NCI-H2107 treated with DMSO at 0.1 percent for 48 hours (cell line): ENCODE measurements at regions not wholly inside any gene's neighbourhood (a gene's known extent, or its start where the extent isn't known, plus 50 kb on each side); places are given as distances from the start of the nearest gene placed in this dataset.
"Not testable (repeated sequence)": the region's sequence is repeated elsewhere in the genome, so short reads cannot be mapped to it uniquely, and the experiment has no call there.

Experiments used
- DNase-seq: peaks from one replicate; lab custom pipeline; 2025; ENCODE audit not compliant: unreplicated experiment; lab: John Stamatoyannopoulos, UW

DNA sequence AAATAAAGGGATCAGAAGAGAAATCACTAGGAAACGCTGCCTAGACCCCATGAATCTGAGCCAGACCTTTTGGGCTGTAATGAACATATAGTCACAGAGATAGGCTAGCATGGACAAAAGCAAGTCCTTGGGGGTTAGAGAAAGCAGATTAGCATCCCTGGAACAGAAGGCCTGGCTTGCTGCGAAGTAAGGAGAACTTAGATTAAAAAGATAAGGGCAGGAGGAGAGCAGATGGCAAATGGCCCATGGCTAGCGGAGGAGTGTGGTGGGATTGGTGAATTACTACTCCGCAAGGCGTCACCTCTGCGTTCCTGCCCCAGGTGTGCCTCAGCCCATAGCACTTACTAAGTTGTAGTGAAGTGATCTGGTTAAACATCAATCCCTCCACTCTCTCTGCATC, 92.3 kb upstream of the ZNF438 start:
- no peak for DNase-seq

DNA sequence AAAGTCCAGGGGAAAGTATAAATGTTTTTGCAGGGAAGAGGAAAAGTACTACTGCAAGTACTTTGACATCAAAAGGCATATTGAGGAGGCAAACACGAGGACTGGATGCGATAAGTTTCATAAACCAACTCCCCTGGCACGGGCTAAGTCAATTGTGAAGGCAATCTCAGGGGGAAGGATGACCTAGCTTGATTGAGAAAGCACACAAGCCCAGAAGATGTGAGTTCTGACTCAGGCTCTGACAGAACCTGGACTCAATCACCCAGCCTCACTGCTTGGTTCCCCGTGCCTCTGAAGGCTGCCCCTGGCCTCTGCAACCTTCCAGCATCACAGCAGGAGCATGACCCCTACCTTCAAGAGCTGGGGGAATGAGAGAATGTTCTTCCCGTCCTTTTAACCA, 93.2 kb upstream of the ZNF438 start:
- DNase-seq, result no peak

DNA sequence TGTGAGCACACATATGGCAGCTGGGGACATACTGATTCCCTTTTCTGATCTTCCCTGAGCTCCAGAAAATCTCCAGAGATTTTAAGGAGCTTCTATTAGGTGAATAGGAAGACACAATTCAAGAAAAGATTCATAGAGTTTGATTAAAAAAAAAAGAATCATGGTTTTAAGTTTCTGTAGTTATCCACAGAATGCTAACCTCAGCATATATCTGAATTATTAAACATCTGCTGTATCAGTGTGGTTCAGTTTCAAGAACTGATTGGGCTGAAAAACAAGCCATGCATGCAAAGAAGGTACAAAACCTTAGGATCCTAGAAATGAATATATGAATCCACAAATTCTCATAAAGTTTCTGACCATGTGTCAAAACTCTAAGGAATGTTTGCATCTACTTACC, 94.1 kb upstream of the ZNF438 start:
- DNase-seq, result no peak

DNA sequence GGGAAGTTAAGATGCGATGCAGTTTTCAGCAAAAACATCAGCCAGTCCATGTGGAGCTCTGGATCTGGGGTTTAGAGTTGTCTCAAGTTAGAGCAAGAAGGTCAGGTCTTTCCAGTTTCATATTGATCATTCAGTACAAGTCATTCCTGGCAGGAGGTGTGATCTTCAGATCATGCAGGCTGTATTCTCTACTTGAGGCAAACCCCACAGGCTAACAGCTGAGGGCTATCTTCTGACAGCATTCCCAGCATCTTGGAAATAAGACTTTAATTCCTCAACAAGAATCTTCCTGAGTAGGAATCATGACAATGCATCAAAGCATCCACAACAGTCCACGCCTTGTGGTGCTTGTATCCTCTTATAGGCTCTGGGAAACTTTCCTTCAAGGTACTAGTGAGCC, 94.9 kb upstream of the ZNF438 start:
- no peak for DNase-seq

DNA sequence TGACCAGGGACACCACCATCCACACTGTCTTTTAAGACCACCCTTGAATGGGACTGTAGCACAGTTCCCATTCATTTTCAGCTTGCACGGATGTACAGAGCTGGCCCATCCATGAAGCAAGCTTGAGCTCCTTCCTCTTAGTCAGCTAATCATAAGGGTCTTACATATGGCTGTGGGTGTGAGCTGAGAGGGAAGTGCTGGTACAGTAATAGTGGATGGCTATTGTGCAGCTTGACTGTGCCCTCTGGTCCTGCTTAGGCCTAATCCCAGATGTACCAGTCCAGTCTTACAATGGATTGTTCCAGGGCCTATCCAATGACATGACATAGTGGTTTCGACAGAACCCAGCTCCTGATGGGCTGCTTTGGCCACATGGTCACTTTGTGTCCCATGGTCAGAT, 96.9 kb upstream of the ZNF438 start:
- DNase-seq, result no peak

DNA sequence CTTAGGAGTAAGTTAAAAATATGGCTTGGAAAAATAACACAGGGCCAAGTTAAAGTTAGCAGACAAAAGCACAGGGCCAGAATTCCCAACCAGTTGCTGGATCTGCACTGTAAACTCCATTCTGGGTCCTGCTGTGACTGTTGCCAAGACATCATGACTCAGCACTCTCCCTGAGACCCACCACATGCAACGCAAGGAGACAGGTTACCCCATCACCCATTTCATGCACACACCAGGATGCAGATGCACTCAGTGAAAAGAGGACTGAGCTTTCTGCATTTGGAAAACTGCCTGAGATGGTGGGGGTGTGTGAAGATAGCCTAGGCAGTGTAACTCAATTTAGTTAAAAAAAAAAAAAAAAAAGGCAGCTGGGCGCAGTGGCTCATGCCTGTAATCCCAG, 97.6 kb upstream of the ZNF438 start:
- no peak for DNase-seq

DNA sequence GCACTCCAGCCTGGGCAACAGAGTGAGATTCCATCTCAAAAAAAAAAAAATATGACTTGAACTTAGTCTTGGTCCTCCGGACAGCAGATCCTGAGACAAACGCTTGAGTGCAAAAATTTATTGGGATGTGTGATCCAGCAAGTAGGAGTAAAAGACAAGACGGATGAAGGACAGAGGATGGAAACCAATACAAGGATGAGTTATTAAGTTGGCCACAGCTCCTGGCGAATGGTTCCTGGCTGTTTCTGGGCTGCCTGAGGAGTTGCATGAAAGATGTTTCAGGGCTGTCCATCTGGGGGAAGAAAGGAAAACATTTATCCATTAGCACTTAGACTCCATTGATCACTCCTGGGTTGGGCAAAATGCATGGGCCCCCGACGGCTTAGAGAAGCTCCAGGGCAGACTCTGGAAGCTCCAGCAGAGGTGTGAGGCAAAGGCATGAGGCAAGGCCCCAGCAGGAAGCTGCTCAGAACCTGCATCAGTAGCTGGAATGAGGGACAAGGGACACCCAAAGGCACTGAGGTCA, 98.3 kb upstream of the ZNF438 start:
- DNase-seq, result no peak

DNA sequence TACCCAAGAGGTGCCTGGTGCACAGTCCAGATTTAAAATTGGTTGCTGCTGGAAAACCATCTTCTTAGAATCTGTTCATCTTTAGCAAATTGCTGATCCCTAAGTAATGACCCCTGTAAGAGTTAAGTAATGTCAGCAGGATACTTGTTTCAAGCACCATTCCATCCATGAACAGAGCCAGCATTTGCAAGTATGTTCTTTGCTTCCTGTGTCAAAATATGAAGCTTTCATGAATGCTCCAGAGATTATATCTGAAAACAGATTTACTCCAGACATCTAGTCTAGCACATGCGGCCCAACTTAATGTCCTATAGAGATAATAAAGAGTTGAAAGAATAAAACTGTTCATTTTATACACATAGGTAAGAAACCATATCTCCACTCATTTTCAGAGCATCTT, 98.7 kb upstream of the ZNF438 start:
- no peak for DNase-seq

DNA sequence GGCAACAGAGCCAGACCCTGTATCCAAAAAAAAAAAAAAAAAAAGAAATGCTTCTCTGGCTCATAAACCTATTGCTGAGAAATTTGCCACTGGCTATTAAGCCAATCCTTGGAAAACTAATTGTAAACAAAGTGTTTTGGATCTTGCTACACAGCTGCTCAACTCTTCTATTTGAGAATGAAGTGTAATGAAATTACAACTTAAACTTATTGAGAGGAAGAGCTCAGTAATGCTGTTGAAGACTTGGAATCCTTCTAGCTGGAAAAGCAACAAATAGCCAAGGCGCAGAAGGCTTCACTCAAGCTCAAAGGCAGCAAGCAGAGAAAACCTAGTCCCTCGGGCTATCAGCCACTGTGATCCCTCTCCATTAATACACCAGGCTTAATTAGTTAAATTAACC, 99.6 kb upstream of the ZNF438 start:
- no peak for DNase-seq

DNA sequence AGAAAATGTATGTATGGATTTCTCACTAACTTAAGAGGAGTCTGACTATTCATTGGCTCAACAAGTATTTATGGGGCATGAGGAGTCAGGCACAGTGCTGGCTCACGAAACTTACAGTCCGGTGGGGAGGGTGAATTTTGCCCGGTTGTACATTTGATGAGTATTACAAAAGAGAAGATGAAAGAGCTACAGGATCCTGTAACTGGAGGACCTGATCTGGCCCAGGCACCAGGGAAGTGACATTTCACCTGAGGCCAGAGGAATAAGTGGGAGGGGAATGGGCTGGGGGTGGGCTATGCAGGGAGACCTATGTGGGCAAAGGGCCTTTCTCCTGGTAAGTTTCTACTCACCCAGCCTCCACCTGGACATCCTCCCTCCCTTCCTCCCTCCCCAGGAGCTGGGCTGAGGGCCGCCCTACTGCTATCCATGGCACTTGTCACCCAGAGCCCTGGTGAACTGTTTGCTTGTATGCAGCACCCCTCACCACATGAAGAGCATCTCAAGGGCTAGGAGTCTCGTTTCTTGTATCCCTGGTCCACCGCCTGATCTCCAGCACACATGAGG, 101.1 kb upstream of the ZNF438 start:
- no peak for DNase-seq

DNA sequence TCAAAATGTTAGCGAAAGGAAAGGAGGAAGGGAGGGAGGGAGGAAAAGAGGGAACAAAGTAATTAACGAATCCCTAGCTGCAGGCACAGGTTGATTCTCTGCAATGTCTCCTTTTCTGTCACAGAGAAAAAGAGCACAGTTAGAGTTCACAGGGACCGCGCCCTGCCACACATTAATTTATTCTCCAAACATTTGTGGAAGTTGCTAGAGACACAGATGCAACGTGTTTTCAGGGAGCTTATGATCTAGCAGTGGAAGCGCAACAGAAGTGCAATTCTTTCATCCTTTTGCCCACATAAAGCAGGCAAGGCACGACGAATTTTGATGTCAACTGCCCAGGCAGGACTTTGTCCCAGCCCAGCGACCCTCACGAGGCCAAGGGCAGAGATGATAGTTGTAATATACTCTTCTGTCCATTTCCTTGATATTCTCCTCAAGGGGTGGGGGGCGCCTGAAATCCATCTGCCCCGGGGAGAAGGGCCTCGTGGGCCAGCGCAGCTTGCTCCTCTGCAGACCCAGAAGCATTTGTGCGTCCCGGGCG, 101.7 kb upstream of the ZNF438 start:
- no peak for DNase-seq

DNA sequence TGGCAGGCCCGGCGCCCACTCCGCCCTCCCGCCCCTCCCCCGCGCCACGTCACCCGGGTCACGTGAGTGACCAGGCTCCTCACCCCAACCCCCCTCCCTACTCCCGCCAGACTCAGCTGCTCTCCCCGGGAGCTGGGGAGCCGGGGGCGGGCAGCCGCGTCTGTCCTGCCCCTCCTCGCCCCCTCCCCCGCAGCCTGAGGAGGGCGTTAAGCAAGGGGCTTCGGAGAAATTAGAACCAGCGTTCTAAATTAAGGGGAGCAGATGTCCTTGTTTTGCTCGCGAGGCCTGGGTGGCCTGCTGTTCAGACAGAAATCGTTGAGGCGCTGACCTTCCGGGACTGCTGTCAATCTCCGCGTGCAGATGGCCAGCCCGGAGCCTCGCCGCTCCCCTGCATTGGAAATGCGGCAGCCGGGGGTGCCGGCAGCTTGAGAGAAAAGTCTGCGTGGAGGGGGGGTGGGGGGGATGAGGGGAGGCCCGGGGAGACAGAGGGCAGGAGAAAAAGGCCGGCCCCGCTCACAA, 102.2 kb upstream of the ZNF438 start:
- no peak for DNase-seq

DNA sequence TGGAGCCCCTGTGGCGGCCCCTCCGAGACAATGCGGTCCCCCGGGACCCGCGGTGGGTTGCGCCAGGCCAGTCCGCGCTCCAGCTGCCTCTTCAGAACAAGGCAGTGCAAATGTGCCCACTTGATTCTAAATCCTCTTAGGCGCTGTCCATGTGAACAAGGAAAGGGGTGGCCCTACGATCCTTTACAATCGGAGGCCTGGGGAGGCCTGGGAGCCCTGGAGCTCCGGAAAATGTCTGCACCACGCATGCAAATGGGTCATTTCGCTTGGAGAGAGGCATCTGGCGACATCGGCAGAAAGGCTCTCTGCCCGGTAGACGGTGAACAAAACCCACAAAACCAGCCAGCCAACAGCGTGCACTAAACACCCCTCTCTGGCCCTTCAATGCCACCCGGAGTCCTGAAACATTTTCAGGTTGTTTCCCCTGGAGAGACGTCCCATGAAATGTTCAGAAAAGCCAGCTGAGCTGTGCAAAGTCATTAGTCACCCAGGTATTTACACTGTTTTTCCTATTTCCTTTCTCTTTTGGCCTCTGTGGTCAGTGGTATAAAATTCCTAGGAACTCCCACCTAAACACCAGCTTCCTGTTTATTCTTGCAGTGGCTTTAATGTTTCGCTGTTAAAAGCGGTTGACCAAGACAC, 102.8 kb upstream of the ZNF438 start:
- DNase-seq, result no peak

DNA sequence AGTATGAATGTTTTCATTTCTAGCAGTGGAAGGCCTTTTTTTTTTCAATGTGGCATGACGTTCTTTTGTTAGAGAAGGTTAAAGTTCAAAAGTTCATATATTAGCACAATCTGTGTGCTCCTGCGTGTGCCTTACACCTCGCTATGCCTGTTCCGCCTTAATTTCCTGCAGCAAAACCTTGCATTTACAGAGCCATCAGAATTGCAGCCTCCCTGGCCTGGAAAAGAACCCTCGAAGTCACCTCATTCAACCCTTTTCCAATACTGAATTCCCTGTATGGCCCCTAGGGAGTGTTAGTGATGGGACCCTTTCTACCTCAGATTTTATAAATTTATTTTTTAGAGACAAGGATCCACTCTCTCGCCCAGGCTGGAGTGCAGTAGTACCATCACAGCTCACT, 103.5 kb upstream of the ZNF438 start:
- no peak for DNase-seq

DNA sequence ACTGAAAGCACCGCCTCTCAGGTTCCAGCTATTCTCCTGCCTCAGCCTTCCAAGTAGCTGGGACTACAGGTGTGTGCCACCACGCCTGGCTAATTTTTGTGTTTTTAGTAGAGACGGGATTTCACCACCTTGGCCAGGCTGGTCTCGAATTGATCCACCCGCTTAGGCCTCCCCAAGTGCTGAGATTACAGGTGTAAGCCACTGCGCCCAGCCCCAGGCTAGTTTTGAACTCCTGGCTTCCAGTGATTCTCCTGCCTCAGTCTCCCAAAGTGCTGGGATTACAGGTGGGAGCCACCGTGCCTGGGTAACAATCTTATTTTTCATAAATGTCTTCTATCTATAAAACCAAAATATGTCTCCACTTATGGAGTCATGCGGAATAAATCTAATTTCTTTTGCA, 104.1 kb upstream of the ZNF438 start:
- DNase-seq, result not testable (repeated sequence)

DNA sequence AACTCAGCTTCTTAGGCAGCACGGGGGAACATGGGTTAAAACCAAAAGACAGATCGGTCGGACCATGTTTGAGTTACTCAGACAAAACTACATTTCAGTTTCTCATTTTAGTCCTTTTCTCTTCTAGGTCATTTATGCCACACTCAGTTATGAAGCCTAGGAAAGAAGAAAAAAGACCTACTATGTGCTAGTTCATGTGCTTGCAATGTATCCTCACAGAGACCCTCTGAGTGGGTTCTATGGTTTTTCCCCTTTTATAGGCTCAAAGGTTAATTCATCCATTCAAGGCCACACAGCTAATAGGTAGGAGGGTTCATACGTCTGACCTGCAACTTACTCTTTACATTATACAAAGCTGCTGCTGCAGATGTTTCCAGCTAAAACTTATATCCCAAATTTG, 104.7 kb upstream of the ZNF438 start:
- no peak for DNase-seq

DNA sequence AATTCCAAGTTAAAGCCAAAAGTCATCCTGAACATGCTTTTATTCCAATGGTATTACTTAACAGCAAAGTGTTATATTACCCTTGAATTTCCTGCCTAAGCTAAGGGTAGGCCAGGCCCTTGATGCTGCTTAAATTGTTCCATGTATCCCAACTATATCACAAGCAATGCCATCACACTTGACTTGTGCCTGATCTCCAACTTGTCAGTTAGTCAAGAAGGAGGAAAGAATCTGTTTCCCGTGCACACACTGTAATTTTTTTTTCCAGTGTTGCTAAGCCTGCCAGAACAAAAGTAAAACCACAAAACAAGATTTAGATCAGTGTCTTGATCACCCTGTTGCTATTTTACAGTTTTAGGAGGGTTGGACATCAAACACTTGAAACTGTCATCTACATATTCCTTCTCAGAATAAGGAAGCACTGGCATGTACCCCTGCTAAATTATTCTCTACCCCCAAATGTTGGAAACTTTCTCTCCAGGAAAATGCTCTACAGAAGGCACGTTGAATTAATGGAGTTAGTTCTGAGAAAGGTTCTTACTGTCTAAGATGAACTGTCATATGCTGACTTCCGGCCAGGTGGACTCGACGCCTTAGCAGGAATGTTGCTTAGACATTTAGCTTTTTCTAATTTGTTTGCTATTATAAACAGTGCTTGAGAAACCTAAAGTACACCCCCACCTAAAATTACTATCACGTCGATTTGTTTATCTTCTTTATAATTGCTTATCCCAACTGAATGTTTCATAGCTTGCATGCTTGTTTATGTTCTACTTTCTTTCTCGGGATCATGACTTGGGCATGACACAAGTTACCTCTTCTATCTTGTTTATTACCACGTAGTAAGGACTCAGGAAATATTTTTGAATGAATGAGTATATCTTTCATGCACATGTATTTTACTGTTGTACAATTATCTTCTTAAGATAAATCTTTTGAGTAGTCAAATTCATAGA, 105.5 kb upstream of the ZNF438 start:
- no peak for DNase-seq

DNA sequence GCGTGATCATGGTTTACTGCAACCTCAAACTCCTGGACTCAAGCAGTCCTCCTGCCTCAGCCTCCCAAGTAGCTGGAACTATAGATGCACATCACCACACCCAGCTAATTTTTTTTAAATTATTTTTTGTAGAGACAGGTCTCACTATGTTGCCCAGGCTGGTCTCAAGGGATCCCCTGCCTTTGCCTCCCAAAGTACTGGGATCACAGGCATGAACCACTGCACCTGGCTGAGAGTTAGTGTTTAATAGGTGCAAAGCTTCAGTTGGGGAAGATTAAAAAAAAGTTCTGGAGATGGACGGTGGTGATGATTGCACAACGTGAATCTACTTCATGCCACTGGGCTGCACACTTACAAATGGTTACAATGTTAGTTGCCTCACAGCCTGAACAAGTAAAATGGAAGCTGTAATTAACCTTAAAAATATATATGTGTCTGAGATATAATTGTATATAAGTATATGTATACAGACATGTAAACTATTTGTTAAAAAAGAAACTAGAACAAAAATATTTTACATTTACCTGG, 106.4 kb upstream of the ZNF438 start:
- DNase-seq, result no peak

DNA sequence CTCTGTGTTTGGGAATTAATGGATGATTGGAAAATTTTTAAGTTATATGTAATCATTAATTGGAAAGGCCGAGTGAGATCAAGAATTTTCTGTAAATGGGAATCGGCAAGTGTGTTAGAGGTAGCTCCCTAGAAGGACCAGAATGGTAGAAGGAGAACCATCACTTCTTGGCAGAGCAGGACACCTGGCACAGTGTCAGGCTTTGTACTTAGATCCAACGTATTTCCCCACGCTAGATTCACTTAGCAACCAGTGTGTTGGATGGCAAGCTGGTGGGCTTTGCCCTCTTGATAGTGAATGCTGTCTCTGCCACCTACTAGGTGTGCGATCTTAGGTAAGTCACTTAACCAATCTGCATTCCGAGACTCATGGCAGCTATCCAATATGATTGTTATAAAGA, 107.8 kb upstream of the ZNF438 start:
- DNase-seq, result no peak

DNA sequence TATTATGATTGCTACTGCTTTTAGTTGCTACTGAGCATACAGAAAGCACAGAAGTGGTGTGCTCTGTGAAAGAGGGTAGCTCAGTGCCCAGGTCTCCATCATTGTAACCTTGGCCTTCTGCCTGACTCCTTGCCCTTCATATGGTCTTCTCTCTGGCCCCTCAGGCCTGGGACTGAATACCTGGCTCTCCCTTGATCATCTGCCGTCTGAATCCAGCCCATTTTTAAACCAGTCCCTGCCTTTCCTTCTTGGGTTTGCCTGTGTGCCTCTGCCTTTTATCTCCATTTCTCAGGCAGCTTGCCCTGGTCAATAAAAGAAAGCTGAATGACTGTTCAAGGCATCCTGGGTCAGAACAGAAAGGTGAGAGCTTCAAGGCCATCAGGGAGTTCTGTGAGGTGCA, 109.1 kb upstream of the ZNF438 start:
- DNase-seq, result no peak

DNA sequence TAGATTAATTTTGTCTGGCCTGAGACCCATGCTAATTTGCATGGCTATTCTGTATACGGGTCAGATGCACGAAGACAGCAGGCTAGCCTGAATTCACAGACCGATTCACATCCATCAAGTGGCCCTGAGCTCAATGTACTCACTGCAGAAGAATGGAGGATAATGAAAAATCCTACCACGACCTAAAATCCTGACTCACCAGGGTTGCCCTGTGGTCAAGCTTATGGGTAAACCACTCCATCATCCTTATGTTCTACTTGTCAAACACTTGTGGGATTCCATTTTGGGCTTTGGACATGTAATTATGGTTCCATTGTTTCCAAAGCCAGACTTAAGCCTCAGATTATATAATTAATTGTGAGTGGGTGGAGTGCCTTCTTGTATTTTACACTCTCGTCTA, 110.4 kb upstream of the ZNF438 start:
- no peak for DNase-seq
